Activated CD8-positive, alpha-beta memory T cell treated with anti-CD3 and anti-CD28 coated beads, Interleukin-2, amount 50 U/mL, for 48 hours (primary cell): ENCODE measurements at regions not wholly inside any gene's neighbourhood (a gene's known extent, or its start where the extent isn't known, plus 50 kb on each side); places are given as distances from the start of the nearest gene placed in this dataset.
"Not testable (repeated sequence)": the region's sequence is repeated elsewhere in the genome, so short reads cannot be mapped to it uniquely, and the experiment has no call there.

ENCODE experiments used
- DNase-seq: peaks from one replicate; pipeline ENCODE4 v3.0.0-alpha.2; 2020

GRCh38 chr6:26799903-26800633 is 140.5 kb upstream of the ZNF322 start:
- not testable (repeated sequence) for DNase-seq

GRCh38 chr6:26803762-26804161 is 144.2 kb upstream of the ZNF322 start:
- not testable (repeated sequence) for DNase-seq

- DNase-seq: not testable (repeated sequence)
Measured at GRCh38 chr6:26811486-26812116, 152.1 kb upstream of the ZNF322 start.

GRCh38 chr6:26818640-26819225 is 159.2 kb upstream of the ZNF322 start:
- not testable (repeated sequence) for DNase-seq

- DNase-seq: not testable (repeated sequence)
Measured at GRCh38 chr6:26827965-26828364, 168.4 kb upstream of the ZNF322 start.

GRCh38 chr6:26829480-26829879 is 169.9 kb upstream of the ZNF322 start:
- DNase-seq: not testable (repeated sequence)

GRCh38 chr6:26830992-26831391 is 171.4 kb upstream of the ZNF322 start:
- not testable (repeated sequence) for DNase-seq

GRCh38 chr6:26835707-26836106 is 176.2 kb upstream of the ZNF322 start:
- DNase-seq: not testable (repeated sequence)

- not testable (repeated sequence) for DNase-seq
Measured at GRCh38 chr6:26836657-26837056, 177.1 kb upstream of the ZNF322 start.

GRCh38 chr6:26844823-26845222 is 185.3 kb upstream of the ZNF322 start:
- DNase-seq: not testable (repeated sequence)

GRCh38 chr6:26857289-26857688 is 197.7 kb upstream of the ZNF322 start:
- not testable (repeated sequence) for DNase-seq

GRCh38 chr6:26859067-26859770 is 199.7 kb upstream of the ZNF322 start:
- not testable (repeated sequence) for DNase-seq

- DNase-seq: not testable (repeated sequence)
Measured at GRCh38 chr6:26859771-26860163, 200.2 kb upstream of the ZNF322 start.

- DNase-seq: not testable (repeated sequence)
Measured at GRCh38 chr6:26861913-26862312, 202.4 kb upstream of the ZNF322 start.

GRCh38 chr6:26863641-26864040 is 204.1 kb upstream of the ZNF322 start:
- not testable (repeated sequence) for DNase-seq

- not testable (repeated sequence) for DNase-seq
Measured at GRCh38 chr6:26898785-26899184, 239.2 kb upstream of the ZNF322 start.

GRCh38 chr6:26924206-26924605 is 264.7 kb upstream of the ZNF322 start:
- DNase-seq: not testable (repeated sequence)

GRCh38 chr6:26928190-26928589 is 268.6 kb upstream of the ZNF322 start:
- not testable (repeated sequence) for DNase-seq

GRCh38 chr6:26937258-26937657 is 277.7 kb upstream of the ZNF322 start:
- DNase-seq: not testable (repeated sequence)

- not testable (repeated sequence) for DNase-seq
Measured at GRCh38 chr6:26951211-26951610, 291.7 kb upstream of the ZNF322 start.

GRCh38 chr6:26956078-26956600 is 291.4 kb upstream of the PRSS16 start:
- DNase-seq: peak; percentile 65

GRCh38 chr6:26956601-26957184 is 290.8 kb upstream of the PRSS16 start:
- peak; percentile 87 for DNase-seq
